ENCODE measurements at regions not wholly inside any gene's neighbourhood (a gene's known extent, or its start where the extent isn't known, plus 50 kb on each side); places are given as distances from the start of the nearest gene placed in this dataset.
"Not testable (repeated sequence)": the region's sequence is repeated elsewhere in the genome, so short reads cannot be mapped to it uniquely, and the experiment has no call there.

DNA sequence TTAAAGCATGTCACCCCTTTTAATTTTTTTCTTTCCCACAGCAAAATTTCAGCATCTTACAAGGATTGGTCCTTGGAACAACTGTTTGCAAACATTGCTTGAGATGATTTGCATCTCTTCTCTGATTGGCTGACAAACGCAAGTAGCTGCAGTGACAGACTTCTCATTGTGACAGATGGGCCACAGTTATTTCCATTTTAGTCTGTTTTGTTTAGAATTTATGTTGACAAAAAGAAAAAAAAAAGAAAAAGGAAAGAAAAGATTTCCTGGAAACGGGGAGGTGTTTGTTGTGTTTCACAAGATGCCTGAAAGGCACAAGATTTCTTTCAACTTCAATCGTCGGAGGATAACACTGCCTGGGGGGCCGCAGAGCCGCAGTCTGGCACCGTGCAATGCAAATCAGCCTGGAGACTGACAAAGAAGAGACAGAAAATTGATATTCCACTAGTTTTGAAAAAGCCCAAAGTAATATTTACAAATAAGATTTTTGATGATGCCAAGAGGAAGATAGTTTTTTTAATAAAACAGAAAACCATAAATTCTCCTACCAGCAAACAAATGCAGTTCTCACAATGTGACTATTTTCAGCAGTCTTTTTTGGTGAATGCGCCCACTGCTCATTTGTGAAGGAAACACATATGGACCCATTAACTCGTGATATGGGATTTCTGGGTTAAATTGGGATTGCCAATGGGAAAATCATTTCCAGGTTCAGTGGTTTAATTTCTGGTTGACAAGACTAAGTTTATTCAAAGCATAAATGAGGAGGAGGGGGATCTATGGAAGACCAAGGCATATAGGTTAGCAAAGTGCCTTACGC, 296.2 kb upstream of the SMIM21 start:
- DNase-seq = no peak

DNA sequence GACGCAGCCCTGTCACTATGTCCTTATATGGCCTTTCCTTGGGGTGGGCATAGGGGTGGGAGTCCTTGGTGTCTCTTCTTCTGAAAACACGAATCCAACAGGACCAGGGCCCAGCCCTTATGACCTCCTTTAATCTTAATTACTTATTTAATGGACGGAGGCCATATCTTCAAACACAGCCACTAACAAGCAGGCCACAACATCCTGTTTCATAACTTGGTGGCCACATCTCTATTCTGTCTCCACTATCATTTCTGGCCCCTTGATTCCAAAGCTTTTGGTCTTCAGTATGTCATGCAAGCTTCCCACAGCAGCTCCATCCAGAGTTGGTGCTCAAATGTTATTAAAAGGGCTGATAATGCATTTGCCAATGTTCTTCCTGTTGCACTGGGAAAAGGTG, 287.3 kb upstream of the SMIM21 start:
- no peak for DNase-seq

DNA sequence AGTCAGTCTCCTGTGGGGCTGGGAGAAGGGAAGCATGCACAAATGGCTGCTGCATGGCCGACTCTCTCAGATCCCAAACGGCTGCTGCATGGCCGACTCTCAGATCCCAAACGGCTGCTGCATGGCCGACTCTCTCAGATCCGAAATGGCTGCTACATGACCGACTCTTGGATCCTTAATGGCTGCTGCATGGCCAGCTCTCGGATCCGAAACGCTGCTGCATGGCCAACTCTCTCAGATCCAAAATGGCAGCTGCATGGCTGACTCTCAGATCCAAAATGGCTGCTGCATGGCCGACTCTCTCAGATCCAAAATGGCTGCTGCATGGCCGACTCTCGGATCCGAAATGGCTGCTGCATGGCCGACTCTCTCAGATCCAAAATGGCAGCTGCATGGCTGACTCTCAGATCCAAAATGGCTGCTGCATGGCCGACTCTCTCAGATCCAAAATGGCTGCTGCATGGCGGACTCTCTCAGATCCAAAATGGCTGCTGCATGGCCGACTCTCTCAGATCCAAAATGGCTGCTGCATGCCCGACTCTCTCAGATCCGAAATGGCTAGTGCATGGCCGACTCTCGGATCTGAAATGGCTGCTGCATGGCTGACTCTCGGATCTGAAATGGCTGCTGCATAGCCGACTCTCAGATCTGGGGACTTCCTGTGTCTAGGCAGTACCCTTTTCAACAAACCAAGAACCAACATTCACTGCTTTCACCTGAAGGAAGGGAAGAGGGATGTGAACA, 284.8 kb upstream of the SMIM21 start:
- DNase-seq = not testable (repeated sequence)

DNA sequence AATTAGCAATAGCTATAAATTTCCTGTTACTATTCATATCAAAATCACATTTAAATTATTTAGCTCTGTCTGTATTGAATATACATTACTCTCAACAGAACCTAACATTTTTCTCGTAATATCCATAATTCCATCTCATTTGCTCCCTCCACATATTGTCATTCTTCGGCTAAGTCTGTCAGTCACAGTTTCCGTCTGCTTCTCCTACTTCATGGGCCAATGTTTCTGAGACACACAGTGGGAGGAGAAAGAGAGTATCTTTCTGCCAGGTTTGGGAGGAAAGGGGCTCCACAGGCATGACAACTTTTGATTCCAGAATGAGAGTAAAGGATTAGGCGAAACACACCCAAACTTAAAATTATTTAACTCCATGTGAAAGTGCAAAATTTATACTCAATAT, 273.1 kb upstream of the SMIM21 start:
- no peak for DNase-seq

DNA sequence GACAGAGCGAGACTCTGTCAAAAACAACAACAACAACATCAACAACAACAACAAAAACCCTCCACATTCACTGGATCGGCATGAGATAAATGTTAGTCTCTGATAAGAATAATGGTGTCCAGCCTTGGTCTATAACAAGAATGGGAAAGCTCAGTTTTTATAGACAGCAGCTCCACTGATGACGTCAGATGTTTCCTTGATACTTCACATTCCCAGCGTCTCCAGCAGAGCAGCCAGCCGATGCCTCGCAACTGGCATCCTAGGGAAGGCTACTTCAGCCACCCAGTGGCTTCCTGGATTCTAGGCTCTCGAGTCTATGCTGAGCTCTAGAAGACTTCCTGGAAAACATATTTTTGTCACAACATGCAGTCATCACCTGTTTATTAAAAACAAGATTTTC, 271.4 kb upstream of the SMIM21 start:
- no peak for DNase-seq

DNA sequence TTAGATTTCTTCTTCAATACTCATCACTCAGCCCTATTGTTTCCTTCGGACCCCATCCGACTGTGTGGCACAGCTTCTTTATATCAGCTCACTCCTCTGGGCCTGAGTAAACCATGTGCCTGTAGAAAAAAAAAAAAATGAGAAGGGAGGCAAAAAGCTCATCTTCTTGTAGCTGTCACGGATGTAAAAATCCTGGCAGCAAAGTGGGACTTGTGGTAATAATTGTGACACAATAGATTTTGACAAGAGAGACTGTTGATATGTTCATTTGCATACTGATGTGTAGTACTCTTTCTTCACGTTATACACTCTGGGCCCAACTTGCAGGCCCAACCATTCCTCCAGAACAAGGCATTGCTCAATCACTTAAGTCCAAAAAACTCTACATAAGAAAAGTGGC, 270.0 kb upstream of the SMIM21 start:
- no peak for DNase-seq

DNA sequence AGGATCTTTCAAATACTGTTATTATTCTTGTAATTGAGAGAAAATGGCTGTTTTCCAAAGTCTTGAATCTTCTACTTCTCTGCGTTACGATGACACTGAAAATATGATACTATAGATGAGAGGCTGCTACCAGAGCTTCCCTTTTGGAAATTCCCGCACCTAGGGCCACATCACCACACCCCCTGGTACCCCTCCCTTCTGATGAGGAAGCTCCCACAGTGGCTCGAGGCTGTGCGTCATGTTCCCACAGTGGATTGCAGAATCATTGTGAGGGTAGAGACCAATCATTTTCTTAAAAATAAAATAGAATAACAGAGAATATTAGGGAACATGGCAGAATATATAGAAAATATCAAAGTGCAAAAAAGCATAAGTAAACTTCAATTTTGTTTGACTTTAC, 268.9 kb upstream of the SMIM21 start:
- peak; percentile 19 for DNase-seq

DNA sequence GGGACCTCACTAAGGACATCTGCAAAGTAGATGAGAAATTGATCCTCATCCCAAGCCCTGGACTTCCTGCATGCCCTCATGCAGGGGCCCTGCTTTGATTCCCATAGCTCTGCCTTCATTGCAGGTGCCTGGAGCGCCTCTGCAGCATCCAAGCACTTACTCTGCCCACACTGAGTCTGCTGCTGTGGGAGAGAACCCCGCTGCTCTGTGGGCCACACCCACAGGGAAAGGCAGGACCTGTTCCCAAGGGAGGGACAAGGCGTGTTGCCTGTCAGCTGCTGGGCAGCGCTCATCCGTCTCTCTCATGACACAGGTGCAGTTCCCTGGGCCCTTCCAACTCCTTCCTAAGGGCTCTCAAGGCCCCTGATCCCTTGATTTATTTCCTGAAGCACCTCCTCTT, 266.8 kb upstream of the SMIM21 start:
- DNase-seq = no peak

DNA sequence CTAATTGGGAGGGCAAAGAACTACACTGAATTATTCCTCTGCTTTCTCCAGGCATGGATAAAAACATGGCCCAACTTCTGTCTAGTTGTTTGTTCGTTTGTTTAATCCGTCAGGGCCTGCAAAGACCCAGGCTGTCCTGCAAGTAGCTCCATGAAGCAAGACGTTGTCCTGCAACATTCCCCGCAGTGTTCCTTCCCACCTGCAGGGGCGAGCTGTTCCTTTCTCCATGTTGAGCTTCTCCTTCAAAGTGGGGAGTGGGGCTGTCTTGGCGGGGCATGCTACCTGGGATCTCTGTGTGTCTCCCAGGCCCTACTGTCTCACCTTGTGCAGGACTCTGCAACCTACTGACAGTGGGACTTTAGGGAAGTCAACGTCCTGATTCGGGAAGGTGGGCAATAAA, 264.0 kb upstream of the SMIM21 start:
- DNase-seq = no peak

DNA sequence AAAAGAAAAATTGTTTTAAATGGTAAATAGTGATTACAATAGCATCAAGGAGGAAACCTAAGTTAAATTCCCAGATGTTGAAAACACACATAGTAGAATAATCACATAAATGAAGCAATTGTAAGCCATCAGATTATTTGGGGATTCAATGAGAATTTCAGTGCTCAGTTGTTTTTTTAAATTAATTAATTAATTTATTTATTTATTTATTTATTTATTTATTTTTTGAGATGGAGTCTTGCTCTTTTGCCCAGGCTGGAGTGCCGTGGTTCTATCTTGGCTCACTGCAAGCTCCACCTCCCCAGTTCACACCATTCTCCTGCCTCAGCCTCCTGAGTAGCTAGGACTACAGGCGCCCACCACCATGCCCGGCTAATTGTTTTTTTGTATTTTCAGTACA, 262.8 kb upstream of the SMIM21 start:
- not testable (repeated sequence) for DNase-seq

DNA sequence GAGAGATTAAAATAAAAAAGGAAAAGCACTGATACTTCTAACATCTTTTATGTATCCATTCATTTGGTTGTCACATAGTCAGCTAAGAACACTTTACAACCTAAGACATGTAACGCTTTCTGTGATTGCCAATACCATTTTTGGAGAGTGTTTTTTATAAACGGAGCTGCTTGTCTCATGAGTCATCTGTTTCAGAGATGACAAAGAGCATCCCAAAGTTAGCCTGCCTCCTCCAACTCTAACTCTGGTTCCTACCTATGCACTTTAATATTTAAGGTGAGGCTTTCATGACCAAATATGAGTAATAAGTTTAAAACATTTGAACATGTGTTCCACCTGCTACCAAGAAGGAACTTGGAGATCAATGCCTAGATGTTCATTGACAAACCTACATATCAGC, 260.1 kb upstream of the SMIM21 start:
- DNase-seq = no peak

DNA sequence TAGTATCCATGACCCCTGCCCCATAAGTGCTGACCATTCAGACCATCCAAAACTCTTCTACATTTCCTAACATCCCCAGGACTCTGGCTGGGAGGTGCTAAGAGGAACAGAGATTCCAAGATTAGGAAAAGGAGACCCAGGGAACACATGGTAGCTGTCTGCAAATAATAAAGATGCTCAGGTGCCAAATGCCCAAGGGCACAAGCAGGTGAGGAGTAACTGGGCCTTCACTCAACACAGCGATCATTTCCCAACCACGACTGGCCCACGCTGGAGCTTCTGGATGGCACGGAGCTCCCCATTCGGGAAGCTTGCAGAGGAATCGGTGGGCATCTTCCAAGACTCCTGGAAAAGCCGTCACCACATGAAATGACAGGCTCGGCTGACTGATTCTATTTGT, 255.9 kb upstream of the SMIM21 start:
- DNase-seq = no peak

DNA sequence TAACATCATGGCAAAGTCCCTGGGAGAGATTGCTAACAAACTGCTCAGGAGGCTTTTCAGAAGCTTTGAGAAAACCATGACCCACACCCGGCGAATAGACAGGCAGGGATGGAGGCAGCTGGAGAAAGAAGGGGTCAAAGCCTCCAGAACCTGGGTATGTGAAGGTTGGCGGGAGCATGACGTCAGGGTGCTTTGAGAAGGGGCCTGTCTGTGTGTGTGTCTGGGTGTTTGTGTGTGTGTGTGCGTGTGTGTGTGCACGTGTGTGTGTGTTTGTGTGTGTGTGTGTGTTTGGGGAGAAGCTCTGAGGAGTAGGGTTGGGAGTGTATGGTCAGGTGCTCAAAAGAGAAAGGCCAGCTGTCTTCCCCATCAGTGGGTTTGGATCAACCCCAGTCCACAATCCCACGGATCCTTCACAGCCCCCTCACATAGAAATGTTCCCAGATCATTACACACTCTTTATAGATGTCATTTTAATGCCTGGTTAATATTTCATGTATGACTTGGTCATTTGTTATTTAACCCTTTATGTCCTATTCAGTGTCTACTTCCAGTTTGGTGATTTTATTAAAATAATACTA, 254.1 kb upstream of the SMIM21 start:
- no peak for DNase-seq

DNA sequence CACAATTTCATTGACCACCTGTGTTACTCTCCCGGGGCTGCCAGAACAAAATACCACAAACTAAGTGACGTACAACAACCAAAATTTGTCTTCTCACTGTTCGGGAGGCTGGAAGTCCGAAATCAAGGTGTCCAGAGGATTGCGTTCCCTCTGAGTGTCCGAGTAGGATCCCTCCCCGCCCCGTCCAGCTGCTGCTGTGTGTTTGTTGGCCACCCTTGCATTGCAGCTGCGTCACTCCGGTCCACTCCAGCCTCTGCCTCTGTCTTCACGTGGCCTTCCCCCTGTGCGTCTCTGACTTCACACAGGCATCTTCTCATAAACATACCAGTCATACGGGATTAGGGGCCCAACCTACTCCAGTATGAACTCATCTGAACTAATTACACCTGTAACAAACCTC, 251.8 kb upstream of the SMIM21 start:
- DNase-seq = no peak

DNA sequence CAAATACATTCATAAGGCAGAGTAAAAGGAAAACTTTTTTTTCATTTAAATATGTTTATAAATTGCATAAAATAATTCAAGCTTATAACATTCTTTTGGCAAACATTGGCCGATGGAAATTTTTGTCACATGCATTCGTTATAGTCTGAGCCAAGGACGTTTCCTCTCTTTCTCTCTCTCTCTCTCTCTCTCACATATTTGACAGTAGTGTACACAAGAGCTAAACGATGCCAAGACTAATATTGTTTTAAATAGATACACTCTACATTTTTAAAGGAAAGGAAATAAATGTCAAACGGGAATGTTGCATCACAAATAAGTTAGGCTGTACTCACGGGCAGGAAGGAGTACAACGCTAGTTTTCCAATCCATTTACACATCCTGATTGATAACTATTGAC, 251.1 kb upstream of the SMIM21 start:
- DNase-seq = no peak

DNA sequence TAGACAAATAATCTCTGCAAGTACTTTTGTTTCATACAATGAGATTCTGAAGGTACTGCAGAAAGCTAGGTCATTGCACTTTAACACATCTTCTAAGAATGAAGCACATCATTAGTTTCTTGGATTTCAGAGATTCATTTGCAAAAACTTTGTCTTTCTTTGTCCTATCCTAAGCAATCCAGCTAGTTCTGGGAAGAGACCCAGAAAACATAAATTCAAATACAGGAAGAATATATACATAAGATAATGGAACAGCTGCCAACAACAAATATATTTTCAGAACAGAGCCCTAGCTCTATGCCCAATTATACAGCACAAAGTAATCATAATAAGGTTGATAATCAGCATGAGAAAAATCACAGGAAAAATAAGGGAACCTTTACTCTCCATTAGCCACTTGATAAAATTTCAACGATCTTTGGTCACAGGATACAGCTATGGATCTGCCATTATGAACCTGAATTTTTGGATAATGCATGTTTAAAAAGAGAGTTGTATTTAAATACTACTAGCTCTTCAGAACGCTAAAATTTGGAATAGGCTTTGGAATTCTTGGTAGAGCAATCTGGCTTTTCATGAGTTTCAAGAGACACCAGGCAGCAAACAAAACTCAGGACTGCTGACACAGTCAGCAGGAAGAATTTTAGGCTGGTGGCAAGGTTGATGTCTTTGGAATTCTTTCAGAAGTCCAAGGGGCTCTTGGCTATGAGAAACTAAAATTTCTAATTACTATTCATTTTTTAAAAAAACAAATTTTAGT, 250.4 kb upstream of the SMIM21 start:
- DNase-seq = no peak

DNA sequence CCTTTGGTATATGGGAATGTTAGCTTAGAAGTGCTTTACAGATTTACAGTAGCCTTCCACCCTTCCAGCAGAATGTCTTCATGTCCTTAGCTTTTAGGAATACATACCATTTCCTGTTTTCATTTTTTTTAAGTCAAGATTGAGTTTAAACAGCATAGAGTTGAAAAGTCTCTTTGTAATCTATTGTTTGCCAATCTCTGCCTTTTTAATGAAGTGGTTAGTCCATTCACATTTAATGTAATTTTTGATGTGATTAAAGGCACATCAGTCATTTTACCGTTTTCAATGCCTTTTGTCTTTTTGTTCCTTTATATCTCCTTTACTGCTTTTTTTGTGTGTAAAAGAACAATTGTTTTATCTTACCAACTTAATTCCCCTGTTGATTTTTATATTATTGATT, 233.4 kb upstream of the SMIM21 start:
- DNase-seq = no peak

DNA sequence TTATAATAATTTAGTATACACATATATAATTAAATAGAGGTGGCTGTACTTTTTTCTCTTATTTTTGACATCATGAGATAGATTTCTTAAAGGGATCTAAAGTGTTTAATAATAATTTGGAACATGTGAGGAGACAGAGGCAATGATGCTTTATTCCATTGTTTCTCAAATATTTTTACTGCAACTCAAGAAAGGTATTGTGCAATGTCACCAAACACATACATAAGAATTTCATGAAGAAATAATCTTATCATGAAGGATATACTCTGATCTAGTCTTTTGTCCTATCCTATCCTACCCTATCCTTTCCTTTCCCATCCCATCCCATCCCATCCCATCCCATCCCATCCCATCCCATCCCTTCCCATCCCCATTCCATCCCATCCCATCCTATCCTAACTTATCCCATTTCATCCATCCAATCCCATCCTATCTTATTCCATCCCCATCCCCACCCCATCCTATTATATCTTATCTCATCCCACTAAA, 232.1 kb upstream of the SMIM21 start:
- DNase-seq = no peak

DNA sequence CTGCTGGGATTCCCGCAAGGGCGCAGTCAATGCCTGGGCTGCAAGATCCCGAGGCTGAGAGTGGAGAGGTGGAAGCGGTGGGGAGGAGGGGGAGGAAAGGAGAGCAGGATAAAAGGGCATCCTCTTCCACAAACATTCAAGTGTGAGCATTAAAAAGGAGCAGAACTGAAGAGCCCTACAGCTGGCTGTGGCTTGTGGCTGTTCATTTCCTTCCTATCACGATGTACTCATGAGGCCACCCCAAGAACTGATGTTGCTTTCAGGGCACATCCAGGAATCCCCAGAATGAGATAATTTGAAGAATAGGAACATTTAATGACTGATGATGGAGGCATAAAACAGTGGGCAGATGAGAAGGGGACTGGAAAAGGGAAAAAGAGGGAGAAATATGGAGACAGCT, 230.8 kb upstream of the SMIM21 start:
- no peak for DNase-seq

DNA sequence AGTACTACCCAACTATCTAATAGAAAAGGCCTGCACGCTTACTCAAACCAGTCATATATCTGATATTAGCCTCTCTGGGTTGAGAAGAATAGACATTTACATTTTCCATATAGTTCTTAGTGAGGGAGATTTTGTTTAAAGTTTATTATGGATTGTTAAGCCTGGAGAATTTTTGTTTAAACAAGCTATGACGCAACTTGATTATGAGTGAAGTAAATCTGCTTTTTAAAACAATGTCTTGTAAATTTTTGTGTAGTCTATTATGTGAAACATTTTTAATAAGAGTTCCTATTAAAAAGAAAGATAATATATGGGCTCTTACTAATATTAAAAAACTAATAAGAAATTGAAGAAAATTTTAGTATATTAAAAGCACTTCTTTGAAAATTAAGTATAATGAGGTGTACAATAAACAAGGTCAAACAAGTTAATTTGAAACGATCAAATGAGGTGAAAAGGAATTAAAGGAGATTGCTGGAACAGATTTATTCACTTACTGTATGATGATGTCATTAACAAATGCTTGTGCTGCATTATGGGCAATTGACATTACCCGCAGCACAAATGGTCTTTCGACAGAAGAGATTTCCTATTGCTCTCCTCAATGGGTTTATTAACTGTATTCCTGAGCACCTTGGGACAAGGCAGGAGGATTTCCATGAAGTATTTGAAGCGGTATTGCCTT, 229.2 kb upstream of the SMIM21 start:
- DNase-seq = no peak

DNA sequence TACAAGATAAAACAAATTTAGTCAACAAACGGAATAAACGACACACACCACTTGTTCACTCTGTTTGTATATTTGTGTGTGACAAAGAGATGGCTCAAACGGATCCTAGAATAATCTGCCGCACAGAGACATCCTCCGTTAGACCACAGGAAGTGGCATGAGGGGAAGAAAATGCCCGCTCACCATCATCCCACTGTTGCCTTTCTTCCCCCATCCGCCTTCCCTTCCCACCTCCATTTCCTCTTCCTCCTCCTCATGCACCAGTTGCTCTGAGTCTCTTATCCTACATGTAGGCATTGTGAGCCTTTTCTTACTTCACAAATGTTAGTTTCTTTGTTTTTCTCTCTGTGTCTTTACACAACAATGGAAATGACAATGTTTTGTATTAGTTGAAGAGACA, 228.5 kb upstream of the SMIM21 start:
- DNase-seq = no peak

DNA sequence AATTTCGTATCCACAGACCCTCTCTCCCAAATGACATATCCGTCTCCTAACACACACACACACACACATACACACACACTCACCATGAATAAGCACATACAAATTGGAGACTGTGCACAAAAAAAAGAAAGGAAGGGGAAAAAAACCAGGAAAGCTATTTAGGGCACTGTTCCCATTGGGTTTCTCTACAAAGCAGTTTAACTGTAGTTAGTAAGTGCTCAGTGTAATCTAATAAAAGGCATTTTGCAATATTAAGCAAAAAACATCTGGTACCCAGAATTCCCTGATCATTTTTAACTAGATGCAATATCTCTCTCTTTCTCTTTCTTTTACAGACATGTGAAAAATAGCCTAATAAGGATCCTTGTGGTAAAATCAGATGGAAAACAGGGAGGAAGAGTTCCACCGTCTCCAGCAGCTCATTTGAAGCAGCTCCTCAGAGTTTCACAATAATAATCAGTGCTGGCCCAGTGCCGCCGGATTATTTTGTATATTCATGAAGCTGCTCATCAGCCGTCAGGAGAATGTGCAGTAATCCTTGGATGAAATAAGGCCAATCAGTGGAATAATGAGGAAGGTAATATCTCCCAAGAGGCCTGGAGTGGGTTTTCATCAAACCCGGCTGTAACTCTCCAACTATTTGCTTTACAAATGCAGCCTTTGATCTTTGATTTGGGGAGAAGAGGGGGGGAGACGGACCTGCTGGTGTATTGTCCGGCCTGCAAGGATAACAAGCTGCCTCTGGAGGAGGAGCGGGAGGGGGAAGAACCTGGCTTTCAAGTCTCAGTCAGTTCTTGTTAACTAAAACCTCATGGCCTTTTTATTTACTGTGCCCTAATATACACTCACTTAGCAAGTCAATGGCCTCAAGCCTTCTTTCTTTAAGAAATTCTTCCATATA, 227.6 kb upstream of the SMIM21 start:
- no peak for DNase-seq
